IMR-90 (cell line): ENCODE measurements at regions not wholly inside any gene's neighbourhood (a gene's known extent, or its start where the extent isn't known, plus 50 kb on each side); places are given as distances from the start of the nearest gene placed in this dataset.
A peak's percentile ranks its signal among the peaks of the same experiment; 100 is the strongest.

ENCODE experiments used
- ATAC-seq: fragments of 200-7000 bp; cut with Tn5 transposase; 2 replicates; pipeline ENCODE4 v1.9.1; 2020; ENCODE audit warnings: low read depth, mild to moderate bottlenecking, moderate library complexity
- BruUV-seq: library from RNA; stranded (reverse); fragments of 400-500 nt; replicated peaks from 2 replicates; lab custom pipeline; 2021; lab: Mats Ljungman, UMichigan
- CTCF ChIA-PET: fragments of 300-600 bp; formaldehyde crosslinking; extraction: SDS; loops from one replicate; lab custom pipeline; 2021; ENCODE audit warnings: antibody characterized with exemption; lab: Yijun Ruan, JAX
- POLR2A ChIA-PET: fragments of 300-600 bp; sonication (Branson Sonifier 250); formaldehyde crosslinking; loops from one replicate; lab custom pipeline; 2022; ENCODE audit warnings: antibody characterized with exemption; ENCODE audit not compliant: unreplicated experiment; lab: Charles Lee
- DNase-seq: peaks from one replicate; pipeline ENCODE4 v3.0.0; 2013
- H2AFZ ChIP-seq: replicated peaks from 2 replicates; pipeline ENCODE3; 2013; ENCODE audit warnings: low read length, mild to moderate bottlenecking; ENCODE audit not compliant: poor library complexity
- H2AK5ac ChIP-seq: 2 replicates; pipeline ENCODE4 v1.6.1; 2013; ENCODE audit warnings: low read depth, low read length, inconsistent platforms
- H2AK9ac ChIP-seq: replicated peaks from 2 replicates; pipeline ENCODE3; 2013; ENCODE audit warnings: mild to moderate bottlenecking, low read depth, low read length, moderate library complexity; ENCODE audit not compliant: poor library complexity
- H2BK120ac ChIP-seq: 2 replicates; pipeline ENCODE4 v1.6.1; 2013; ENCODE audit warnings: low read depth, low read length, inconsistent platforms
- H2BK15ac ChIP-seq: 3 replicates; pipeline ENCODE4 v1.6.1; 2013; ENCODE audit warnings: low read depth, low read length, inconsistent platforms
- H2BK20ac ChIP-seq: 2 replicates; pipeline ENCODE4 v1.6.1; 2013; ENCODE audit warnings: low read depth, mild to moderate bottlenecking, inconsistent platforms, low read length, moderate library complexity
- H2BK5ac ChIP-seq: 2 replicates; pipeline ENCODE4 v1.6.1; 2013; ENCODE audit warnings: mild to moderate bottlenecking, low read depth, low read length, inconsistent platforms; ENCODE audit not compliant: poor library complexity, severe bottlenecking
- H3K14ac ChIP-seq: replicated peaks from 2 replicates; pipeline ENCODE4 v1.6.1; 2013; ENCODE audit warnings: low read depth, low read length, inconsistent platforms
- H3K18ac ChIP-seq: 2 replicates; pipeline ENCODE4 v1.6.1; 2013; ENCODE audit warnings: low read depth, low read length, control low read depth
- H3K23ac ChIP-seq: 2 replicates; pipeline ENCODE4 v1.6.1; 2013; ENCODE audit warnings: low read depth, low read length, inconsistent platforms
- H3K27ac ChIP-seq: 2 replicates; pipeline ENCODE4 v1.5.1; 2013; ENCODE audit warnings: mild to moderate bottlenecking, control low read depth, low read length; ENCODE audit not compliant: insufficient read depth
- H3K27me3 ChIP-seq: 2 replicates; pipeline ENCODE4 v1.6.1; 2013; ENCODE audit warnings: low read length; ENCODE audit not compliant: control insufficient read depth, insufficient read depth
- H3K36me3 ChIP-seq: 2 replicates; pipeline ENCODE4 v1.6.1; 2013; ENCODE audit warnings: low read length, mixed read lengths; ENCODE audit not compliant: control insufficient read depth, insufficient read depth
- H3K4ac ChIP-seq: 2 replicates; pipeline ENCODE4 v1.6.1; 2013; ENCODE audit warnings: low read depth, low read length, inconsistent platforms
- H3K4me1 ChIP-seq: 2 replicates; pipeline ENCODE4 v1.6.1; 2013; ENCODE audit warnings: low read length, mixed read lengths; ENCODE audit not compliant: control insufficient read depth, insufficient read depth
- H3K4me2 ChIP-seq: 2 replicates; pipeline ENCODE4 v1.6.1; 2013; ENCODE audit warnings: low read depth, mild to moderate bottlenecking, control low read depth, low read length, moderate library complexity
- H3K4me3 ChIP-seq: 2 replicates; pipeline ENCODE4 v1.5.1; 2013; ENCODE audit warnings: low read depth, mild to moderate bottlenecking, control low read depth, low read length, moderate library complexity; ENCODE audit not compliant: insufficient read depth
- H3K56ac ChIP-seq: 2 replicates; pipeline ENCODE4 v1.6.1; 2013; ENCODE audit warnings: low read length, inconsistent platforms; ENCODE audit not compliant: insufficient read depth; ENCODE audit errors: extremely low read depth
- H3K79me1 ChIP-seq, 2 experiments: 2 replicates each; pipeline ENCODE4 v1.6.1; 2013; ENCODE audit warnings: low read length in 2 of 2, inconsistent platforms in 1 of 2, low read depth in 1 of 2
- H3K9ac ChIP-seq: 2 replicates; pipeline ENCODE4 v1.6.1; 2013; ENCODE audit warnings: low read depth, low read length, control low read depth
- H3K9me1 ChIP-seq: 2 replicates; pipeline ENCODE4 v1.6.1; 2013; ENCODE audit warnings: low read length, inconsistent platforms; ENCODE audit not compliant: insufficient read depth
- H3K9me3 ChIP-seq: 2 replicates; pipeline ENCODE4 v1.6.1; 2013; ENCODE audit warnings: low read length; ENCODE audit not compliant: control insufficient read depth, insufficient read depth
- H4K20me1 ChIP-seq: 2 replicates; pipeline ENCODE4 v1.6.1; 2013; ENCODE audit warnings: low read length, inconsistent platforms; ENCODE audit not compliant: insufficient read depth
- H4K5ac ChIP-seq: 2 replicates; pipeline ENCODE4 v1.6.1; 2013; ENCODE audit warnings: mild to moderate bottlenecking, low read depth, low read length, control low read depth
- H4K8ac ChIP-seq, 2 experiments: 2 replicates each; pipeline ENCODE4 v1.6.1; 2013; ENCODE audit warnings: low read depth in 2 of 2, low read length in 2 of 2, control low read depth in 1 of 2, inconsistent platforms in 1 of 2
- H4K91ac ChIP-seq: 2 replicates; pipeline ENCODE4 v1.6.1; 2013; ENCODE audit warnings: low read depth, low read length, inconsistent platforms; ENCODE audit not compliant: insufficient read depth
- BHLHE40 ChIP-seq: fragments of 150-350 bp; IDR thresholded peaks from 2 replicates; pipeline ENCODE4 v1.6.1; 2016; ENCODE audit warnings: mild to moderate bottlenecking, low read depth, low read length
- CEBPB ChIP-seq: IDR thresholded peaks from 2 replicates; pipeline ENCODE4 v1.6.1; 2012; ENCODE audit warnings: low read depth, low read length, improper control_type of control experiment
- FOS ChIP-seq: fragments of 150-350 bp; IDR thresholded peaks from 2 replicates; pipeline ENCODE4 v1.6.1; 2016; ENCODE audit warnings: low read depth, low read length
- MXI1 ChIP-seq: IDR thresholded peaks from 2 replicates; pipeline ENCODE4 v1.6.1; 2012; ENCODE audit warnings: low read depth, mild to moderate bottlenecking, low read length, moderate library complexity, borderline replicate concordance
- NFE2L2 ChIP-seq: fragments of 150-350 bp; IDR thresholded peaks from 2 replicates; pipeline ENCODE4 v1.6.1; 2016; ENCODE audit warnings: low read depth, mild to moderate bottlenecking, low read length
- RFX5 ChIP-seq: IDR thresholded peaks from 2 replicates; pipeline ENCODE4 v1.8.0; 2012; ENCODE audit warnings: low read depth, mild to moderate bottlenecking, low read length, moderate library complexity
- WGBS, 2 experiments: methylation state at CpG; one replicate each; pipeline versions ENCODE4 v1.1.5 to v1.1.7; 2013; ENCODE audit warnings: missing lambda C conversion rate in 2 of 2; ENCODE audit not compliant: insufficient read length in 1 of 2; ENCODE audit errors: extremely low coverage in 2 of 2; 5-methylcytosine and 5-hydroxymethylcytosine counted together
- dilution Hi-C: fragments of 300-500 bp; cut with HindIII; formaldehyde crosslinking; loops from one replicate; pipeline ENCODE4 v1.14.3; 2018; ENCODE audit warnings: low sequenced_read_pairs; ENCODE audit not compliant: unreplicated experiment
- in situ Hi-C: fragments of 300-500 bp; cut with MboI; formaldehyde crosslinking; loops from 3 replicates; pipeline ENCODE4 v1.14.3; 2019; ENCODE audit warnings: low sequenced_read_pairs, inconsistent platforms, mixed read lengths
- intact Hi-C: fragments of 100-400 bp; cut with micrococcal nuclease; formaldehyde crosslinking; loops from 2 replicates; pipeline ENCODE4 v1.10.0; 2022

DNA sequence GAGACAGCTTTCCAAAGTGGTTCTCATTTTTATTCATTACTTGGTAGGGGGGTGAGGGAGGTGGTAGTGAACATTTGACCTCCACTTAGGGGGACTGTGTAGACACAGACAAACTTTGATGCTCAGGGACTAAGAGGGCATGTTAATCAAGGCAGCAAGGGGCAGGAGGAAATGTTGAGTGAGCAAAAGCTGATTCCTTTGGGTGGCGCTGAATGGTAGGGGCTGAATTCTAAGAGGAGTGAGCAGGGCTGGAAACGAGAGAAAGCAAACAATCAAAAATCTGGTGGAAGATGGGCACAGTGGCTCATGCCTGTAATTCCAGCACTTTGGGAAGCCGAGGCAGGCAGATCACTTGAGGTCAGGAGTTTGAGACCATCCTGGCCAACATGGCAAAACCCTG, 164.8 kb upstream of the BDNF start:
- H4K5ac ChIP-seq, result no peak overlapping the region
- peak overlapping the region; percentile 45 for H2AK5ac ChIP-seq
- H3K14ac ChIP-seq, result no peak overlapping the region
- no peak overlapping the region for H3K56ac ChIP-seq
- no peak overlapping the region for H3K4me3 ChIP-seq
- no TSS peak for BruUV-seq
- no peak overlapping the region for H2BK20ac ChIP-seq
- ChIA-PET CTCF (no interaction called here), POLR2A (no interaction called here)
- no peak overlapping the region for H2AFZ ChIP-seq
- H3K36me3 ChIP-seq, result no peaks in the 10 kb centered on the region
- H2AK9ac ChIP-seq, result no peak overlapping the region
- no peaks in the 10 kb centered on the region for H3K27me3 ChIP-seq
- dilution Hi-C loops (no loop called here), in situ Hi-C loops (no loop called here), intact Hi-C loops (loop anchor here (10.0 kb wide), 1 partner anchor 140 kb away; no protein-coding TSS in a partner anchor)
- H3K18ac ChIP-seq, result no peak overlapping the region
- H2BK5ac ChIP-seq, result no peak overlapping the region
- ATAC-seq (no peak), DNase-seq (no peak)
- TF ChIP-seq FOS, result no peak
- no peak for TF ChIP-seq RFX5
- no peak for TF ChIP-seq NFE2L2
- no peak for TF ChIP-seq MXI1
- no peak for TF ChIP-seq CEBPB
- TF ChIP-seq BHLHE40, result no peak
- H3K4me2 ChIP-seq, result no peak overlapping the region
- H3K79me1 ChIP-seq, result no peaks in the 10 kb centered on the region
- no peaks in the 10 kb centered on the region for H3K9me1 ChIP-seq
- no peaks in the 10 kb centered on the region for H3K9me3 ChIP-seq
- no peak overlapping the region for H3K4ac ChIP-seq
- 80% methylated on average over 2 of the region's 3 CpGs; no CpG with 5 or more reads in 1 of the 2 experiments for WGBS, 2 experiments
- H2BK120ac ChIP-seq, result no peak overlapping the region
- no peak overlapping the region for H3K9ac ChIP-seq
- H4K20me1 ChIP-seq, result no peaks in the 10 kb centered on the region
- peaks cover 2% of the 10 kb centered on the region; the same call in 1 of the 2 replicates for H3K4me1 ChIP-seq
- no peak overlapping the region for H4K91ac ChIP-seq
- no peak overlapping the region for H4K8ac ChIP-seq
- H3K27ac ChIP-seq, result no peak overlapping the region
- H2BK15ac ChIP-seq, result no peak overlapping the region
- H3K23ac ChIP-seq, result no peak overlapping the region
